Hepatocyte (in vitro differentiated cells): ENCODE measurements at regions not wholly inside any gene's neighbourhood (a gene's known extent, or its start where the extent isn't known, plus 50 kb on each side); places are given as distances from the start of the nearest gene placed in this dataset.

Experiments used
- DNase-seq: peaks from one replicate; pipeline ENCODE4 v3.0.0-alpha.2; 2016; ENCODE audit warnings: low spot score
- H2AFZ ChIP-seq: fragments of 200-600 bp; sonication (generic); 2 replicates; pipeline ENCODE4 v1.6.0; 2016; ENCODE audit warnings: antibody characterized with exemption, mild to moderate bottlenecking
- H3K27ac ChIP-seq: fragments of 200-600 bp; sonication (generic); 2 replicates; pipeline ENCODE4 v1.5.1; 2016; ENCODE audit warnings: mild to moderate bottlenecking
- H3K27me3 ChIP-seq: fragments of 200-600 bp; sonication (generic); 2 replicates; pipeline ENCODE4 v1.6.1; 2016
- H3K36me3 ChIP-seq: fragments of 200-600 bp; sonication (generic); replicated peaks from 2 replicates; pipeline ENCODE4 v1.5.1; 2016; ENCODE audit warnings: low read depth; ENCODE audit not compliant: insufficient read depth
- H3K4me1 ChIP-seq: fragments of 200-600 bp; sonication (generic); 2 replicates; pipeline ENCODE4 v1.5.1; 2016; ENCODE audit warnings: mild to moderate bottlenecking, moderate library complexity; ENCODE audit not compliant: insufficient read depth
- H3K4me2 ChIP-seq: fragments of 200-600 bp; sonication (generic); 2 replicates; pipeline ENCODE4 v1.6.0; 2016
- H3K4me3 ChIP-seq: fragments of 200-600 bp; sonication (generic); 2 replicates; pipeline ENCODE4 v1.5.1; 2016; ENCODE audit warnings: mild to moderate bottlenecking
- H3K79me2 ChIP-seq: fragments of 200-600 bp; sonication (generic); 2 replicates; pipeline ENCODE4 v1.6.0; 2017; ENCODE audit warnings: mild to moderate bottlenecking
- H3K9me2 ChIP-seq: fragments of 200-600 bp; sonication (generic); replicated peaks from 2 replicates; pipeline ENCODE4 v1.6.0; 2017; ENCODE audit warnings: mild to moderate bottlenecking; ENCODE audit not compliant: insufficient read depth
- H3K9me3 ChIP-seq: fragments of 200-600 bp; sonication (generic); 2 replicates; pipeline ENCODE4 v1.5.1; 2016; ENCODE audit warnings: low read depth, mild to moderate bottlenecking
- H4K20me1 ChIP-seq: fragments of 200-600 bp; sonication (generic); 2 replicates; pipeline ENCODE4 v1.6.0; 2016; ENCODE audit warnings: mild to moderate bottlenecking; ENCODE audit not compliant: insufficient read depth, poor library complexity, severe bottlenecking
- EZH2 ChIP-seq: fragments of 200-600 bp; sonication (generic); IDR thresholded peaks from 2 replicates; pipeline ENCODE4 v1.6.1; 2016; ENCODE audit warnings: antibody characterized with exemption, mild to moderate bottlenecking, borderline replicate concordance
- EZH2phosphoT487 ChIP-seq: fragments of 200-600 bp; sonication (generic); IDR thresholded peaks from one replicate; pipeline ENCODE4 v1.6.1; 2018; ENCODE audit warnings: antibody characterized with exemption, mild to moderate bottlenecking, low read depth, moderate library complexity; ENCODE audit not compliant: unreplicated experiment, severe bottlenecking
- WGBS: methylation state at CpG from one replicate; pipeline ENCODE4 v1.1.6; 2016; ENCODE audit warnings: low lambda C conversion rate; ENCODE audit errors: missing lambda C conversion rate; 5-methylcytosine and 5-hydroxymethylcytosine counted together
- TF ChIP-seq, protein P1 (sequence below): fragments of 200-600 bp; sonication (generic); IDR thresholded peaks from 2 replicates; pipeline ENCODE4 v1.5.1; 2016; ENCODE audit warnings: antibody characterized with exemption, mild to moderate bottlenecking; ENCODE audit not compliant: poor library complexity

DNA sequence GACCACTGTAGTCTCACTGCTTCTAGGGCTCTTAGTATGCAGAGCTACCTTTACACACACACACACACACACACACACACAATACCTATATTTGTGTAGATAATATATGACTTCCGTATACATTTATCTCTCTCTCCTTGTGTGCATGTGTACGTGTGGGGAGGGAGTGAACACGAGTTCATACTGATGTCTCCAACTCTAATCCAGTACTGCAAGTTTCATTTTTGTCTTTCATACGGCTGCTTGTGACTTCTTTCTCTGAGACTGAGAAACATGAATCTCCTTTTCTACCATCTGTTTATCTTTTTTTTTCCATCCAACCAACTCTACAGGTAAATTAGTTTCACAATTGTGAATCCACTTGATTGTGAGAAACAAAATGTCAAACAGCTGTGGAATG lies 1229.5 kb upstream of the AGA start:
- H4K20me1 ChIP-seq, result no peaks in the 10 kb centered on the region
- TF ChIP-seq EZH2, result no peak
- TF ChIP-seq, protein P1, sequence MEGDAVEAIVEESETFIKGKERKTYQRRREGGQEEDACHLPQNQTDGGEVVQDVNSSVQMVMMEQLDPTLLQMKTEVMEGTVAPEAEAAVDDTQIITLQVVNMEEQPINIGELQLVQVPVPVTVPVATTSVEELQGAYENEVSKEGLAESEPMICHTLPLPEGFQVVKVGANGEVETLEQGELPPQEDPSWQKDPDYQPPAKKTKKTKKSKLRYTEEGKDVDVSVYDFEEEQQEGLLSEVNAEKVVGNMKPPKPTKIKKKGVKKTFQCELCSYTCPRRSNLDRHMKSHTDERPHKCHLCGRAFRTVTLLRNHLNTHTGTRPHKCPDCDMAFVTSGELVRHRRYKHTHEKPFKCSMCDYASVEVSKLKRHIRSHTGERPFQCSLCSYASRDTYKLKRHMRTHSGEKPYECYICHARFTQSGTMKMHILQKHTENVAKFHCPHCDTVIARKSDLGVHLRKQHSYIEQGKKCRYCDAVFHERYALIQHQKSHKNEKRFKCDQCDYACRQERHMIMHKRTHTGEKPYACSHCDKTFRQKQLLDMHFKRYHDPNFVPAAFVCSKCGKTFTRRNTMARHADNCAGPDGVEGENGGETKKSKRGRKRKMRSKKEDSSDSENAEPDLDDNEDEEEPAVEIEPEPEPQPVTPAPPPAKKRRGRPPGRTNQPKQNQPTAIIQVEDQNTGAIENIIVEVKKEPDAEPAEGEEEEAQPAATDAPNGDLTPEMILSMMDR, result no peak
- TF ChIP-seq EZH2phosphoT487, result no peak
- no peaks in the 10 kb centered on the region for H3K4me1 ChIP-seq
- no peak for DNase-seq
- no peak overlapping the region for H3K27ac ChIP-seq
- no peaks in the 10 kb centered on the region for H3K36me3 ChIP-seq
- H3K79me2 ChIP-seq, result no peaks in the 10 kb centered on the region
- no peak overlapping the region for H3K4me2 ChIP-seq
- H2AFZ ChIP-seq, result no peak overlapping the region
- H3K9me2 ChIP-seq, result no peaks in the 10 kb centered on the region
- no peak overlapping the region for H3K4me3 ChIP-seq
- WGBS, result 88% methylated on average over 4 of the region's 4 CpGs
- no peaks in the 10 kb centered on the region for H3K9me3 ChIP-seq
- no peaks in the 10 kb centered on the region for H3K27me3 ChIP-seq

DNA sequence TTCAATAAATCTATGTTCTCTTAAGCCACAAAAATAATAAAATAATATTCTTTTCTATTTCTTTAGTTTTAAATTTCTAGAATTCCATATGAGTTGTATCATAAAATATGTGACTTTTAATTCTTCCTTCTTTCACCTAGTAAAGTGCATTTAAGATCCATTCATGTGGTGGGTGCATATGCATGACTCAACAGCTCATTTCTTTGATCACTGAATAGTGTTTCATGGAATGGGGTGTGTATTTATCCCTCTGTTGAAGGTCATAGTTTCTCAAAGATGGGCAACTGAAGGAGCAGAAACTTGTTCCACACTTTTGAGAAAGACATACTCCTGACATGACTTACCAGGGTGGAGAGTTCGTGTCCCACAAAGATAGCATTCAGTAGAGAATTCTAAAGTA lies 1230.3 kb upstream of the AGA start:
- Histone ChIP-seq H3K36me3 (no peaks in the 10 kb centered on the region), H3K9me3 (no peaks in the 10 kb centered on the region), H3K4me3 (no peak overlapping the region), H3K4me1 (no peaks in the 10 kb centered on the region), H2AFZ (no peak overlapping the region), H3K79me2 (no peaks in the 10 kb centered on the region), H3K4me2 (no peak overlapping the region), H3K27ac (no peak overlapping the region), H3K27me3 (no peaks in the 10 kb centered on the region), H3K9me2 (no peaks in the 10 kb centered on the region), H4K20me1 (no peaks in the 10 kb centered on the region)
- TF ChIP-seq, protein P1, result no peak
- TF ChIP-seq EZH2 (no peak), EZH2phosphoT487 (no peak)
- 84% methylated on average over 1 of the region's 1 CpG for WGBS
- DNase-seq, result no peak

DNA sequence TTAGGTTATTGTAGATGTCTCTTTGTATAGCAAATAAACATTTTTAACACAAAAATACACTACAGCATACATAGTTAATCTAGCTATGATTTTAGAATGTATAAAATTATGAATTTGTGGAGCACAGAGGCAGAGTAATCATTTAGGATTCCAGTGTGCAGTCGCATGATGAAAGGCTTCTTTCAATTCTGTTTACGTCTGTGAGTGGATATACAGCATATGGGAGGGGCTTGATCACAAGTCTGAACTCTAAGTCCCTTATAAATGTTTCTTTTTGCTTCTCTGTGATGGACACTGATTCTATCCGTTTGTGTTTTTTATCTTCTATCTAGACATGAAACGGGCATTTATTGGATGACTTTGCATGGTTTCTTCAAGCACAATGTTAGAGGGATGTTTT lies 1239.6 kb upstream of the AGA start:
- TF ChIP-seq EZH2phosphoT487, result no peak
- TF ChIP-seq, protein P1, result no peak
- TF ChIP-seq EZH2, result no peak
- no peak overlapping the region for H3K4me3 ChIP-seq

DNA sequence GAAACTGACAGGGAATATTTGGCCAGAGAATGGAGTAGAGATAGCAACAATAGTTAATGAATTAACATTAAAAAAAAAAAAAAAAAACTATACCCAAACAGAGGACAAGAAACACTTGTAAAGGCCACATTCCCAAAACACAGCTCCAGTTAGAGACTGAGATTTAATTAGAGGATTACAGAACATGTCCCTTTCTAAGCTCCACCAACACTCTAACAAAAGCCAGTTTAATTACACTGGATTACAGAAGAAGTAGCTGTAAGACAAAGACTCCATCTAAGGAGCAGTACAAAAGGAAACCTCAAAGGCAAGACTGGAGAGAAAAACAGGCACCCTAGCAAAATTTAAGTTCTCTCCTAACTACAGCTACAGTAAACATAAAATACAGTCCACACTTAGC lies 1247.7 kb upstream of the AGA start:
- TF ChIP-seq, protein P1, result no peak
- TF ChIP-seq EZH2, result no peak
- no peak for TF ChIP-seq EZH2phosphoT487
- H4K20me1 ChIP-seq, result no peaks in the 10 kb centered on the region
- H3K27ac ChIP-seq, result no peak overlapping the region

More for the DNA sequence above, 1239.6 kb upstream of the AGA start:
- DNase-seq, result no peak
- Histone ChIP-seq H3K9me2 (no peaks in the 10 kb centered on the region), H3K36me3 (no peaks in the 10 kb centered on the region), H4K20me1 (no peaks in the 10 kb centered on the region), H3K27ac (no peak overlapping the region), H3K4me1 (no peaks in the 10 kb centered on the region), H2AFZ (no peak overlapping the region), H3K27me3 (no peaks in the 10 kb centered on the region), H3K9me3 (no peaks in the 10 kb centered on the region), H3K79me2 (no peaks in the 10 kb centered on the region), H3K4me2 (no peak overlapping the region)
- WGBS, result 64% methylated on average over 4 of the region's 4 CpGs

More for the DNA sequence above, 1247.7 kb upstream of the AGA start:
- no peaks in the 10 kb centered on the region for H3K79me2 ChIP-seq
- H3K4me3 ChIP-seq, result no peak overlapping the region
- no peak overlapping the region for H2AFZ ChIP-seq
- no peaks in the 10 kb centered on the region for H3K4me1 ChIP-seq
- no peaks in the 10 kb centered on the region for H3K9me2 ChIP-seq
- H3K36me3 ChIP-seq, result no peaks in the 10 kb centered on the region
- no peaks in the 10 kb centered on the region for H3K27me3 ChIP-seq
- no peaks in the 10 kb centered on the region for H3K9me3 ChIP-seq
- no peak overlapping the region for H3K4me2 ChIP-seq
- no peak for DNase-seq
